Fibroblast of lung (primary cell): ENCODE measurements at regions not wholly inside any gene's neighbourhood (a gene's known extent, or its start where the extent isn't known, plus 50 kb on each side); places are given as distances from the start of the nearest gene placed in this dataset.

ENCODE experiments used
- DNase-seq, 2 donors: peaks; one replicate each; pipeline versions ENCODE4 v3.0.0 to v3.0.0-alpha.2; 2010; ENCODE audit warnings: low read depth in 2 of 2
- H2AFZ ChIP-seq: 2 replicates; pipeline ENCODE4 v1.5.1; 2012; ENCODE audit warnings: low read length, control low read depth, inconsistent platforms
- H3K27ac ChIP-seq: 2 replicates; pipeline ENCODE4 v1.5.1; 2011; ENCODE audit warnings: low read length, control low read depth; ENCODE audit not compliant: insufficient read depth
- H3K27me3 ChIP-seq: 2 replicates; pipeline ENCODE4 v1.5.1; 2011; ENCODE audit warnings: mild to moderate bottlenecking, low read length; ENCODE audit not compliant: control insufficient read depth, insufficient read depth
- H3K36me3 ChIP-seq: 2 replicates; pipeline ENCODE4 v1.5.1; 2011; ENCODE audit warnings: low read length; ENCODE audit not compliant: control insufficient read depth, insufficient read depth
- H3K4me1 ChIP-seq: 2 replicates; pipeline ENCODE4 v1.5.1; 2011; ENCODE audit warnings: low read length; ENCODE audit not compliant: control insufficient read depth, insufficient read depth; ENCODE audit errors: extremely low read depth
- H3K4me2 ChIP-seq: 2 replicates; pipeline ENCODE4 v1.5.1; 2011; ENCODE audit warnings: low read length, control low read depth; ENCODE audit not compliant: insufficient read depth; ENCODE audit errors: extremely low read depth
- H3K4me3 ChIP-seq, 4 experiments: fragments of 200-600 bp in 1 of 4; sonication (generic) in 1 of 4; replicated peaks in 1 of 4; 2 replicates each; pipeline ENCODE4 v1.5.1; 2011 to 2016; ENCODE audit warnings: low read length in 4 of 4, low read depth in 3 of 4, mild to moderate bottlenecking in 3 of 4, control low read depth in 2 of 4, inconsistent platforms in 1 of 4, mixed read lengths in 1 of 4; ENCODE audit not compliant: insufficient read depth in 1 of 4; ENCODE audit errors: control extremely low read depth in 1 of 4
- H3K79me2 ChIP-seq: 2 replicates; pipeline ENCODE4 v1.5.1; 2012; ENCODE audit warnings: mild to moderate bottlenecking, low read length, inconsistent platforms; ENCODE audit not compliant: control insufficient read depth, insufficient read depth
- H3K9ac ChIP-seq: 2 replicates; pipeline ENCODE4 v1.5.1; 2011; ENCODE audit warnings: mild to moderate bottlenecking, low read length, control low read depth; ENCODE audit not compliant: insufficient read depth
- H3K9me3 ChIP-seq: 2 replicates; pipeline ENCODE4 v1.5.1; 2012; ENCODE audit warnings: low read depth, low read length; ENCODE audit not compliant: control insufficient read depth, insufficient read depth
- H4K20me1 ChIP-seq: 2 replicates; pipeline ENCODE4 v1.5.1; 2011; ENCODE audit warnings: low read length; ENCODE audit not compliant: control insufficient read depth, insufficient read depth; ENCODE audit errors: extremely low read depth
- EZH2 ChIP-seq: IDR thresholded peaks from 2 replicates; pipeline ENCODE4 v1.5.1; 2012; ENCODE audit warnings: low read length, control low read depth, mild to moderate bottlenecking; ENCODE audit errors: missing control alignments
- TF ChIP-seq, protein P1 (sequence below), 2 donors: IDR thresholded peaks in 1 of 2; conservative IDR thresholded peaks in 1 of 2; 1 replicate in 1 of 2; 2 replicates in 1 of 2; pipeline ENCODE4 v1.5.1; 2011 to 2012; ENCODE audit warnings: low read length in 2 of 2, control low read depth in 1 of 2, inconsistent platforms in 1 of 2, low read depth in 1 of 2, mild to moderate bottlenecking in 1 of 2

DNA sequence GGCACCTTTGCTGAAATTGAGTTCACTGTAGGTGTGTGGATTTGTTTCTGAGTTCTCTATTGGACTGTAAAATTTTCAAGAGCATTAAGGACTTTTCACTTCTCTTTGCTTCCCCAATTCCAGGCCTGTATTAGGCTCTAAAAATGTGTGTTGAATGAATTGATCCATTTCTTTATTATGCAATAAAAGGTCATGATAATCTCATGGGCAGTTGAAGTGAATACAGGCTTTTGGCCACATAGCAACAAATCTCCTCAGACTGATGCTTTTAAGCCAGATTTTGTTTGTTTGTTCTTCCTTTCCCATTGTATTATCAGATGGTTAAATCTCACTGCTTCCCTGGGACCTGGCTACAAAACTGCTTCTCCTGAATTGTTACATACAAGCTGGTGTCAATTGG is 258.0 kb upstream of the FAR2 start:
- TF ChIP-seq, protein P1, sequence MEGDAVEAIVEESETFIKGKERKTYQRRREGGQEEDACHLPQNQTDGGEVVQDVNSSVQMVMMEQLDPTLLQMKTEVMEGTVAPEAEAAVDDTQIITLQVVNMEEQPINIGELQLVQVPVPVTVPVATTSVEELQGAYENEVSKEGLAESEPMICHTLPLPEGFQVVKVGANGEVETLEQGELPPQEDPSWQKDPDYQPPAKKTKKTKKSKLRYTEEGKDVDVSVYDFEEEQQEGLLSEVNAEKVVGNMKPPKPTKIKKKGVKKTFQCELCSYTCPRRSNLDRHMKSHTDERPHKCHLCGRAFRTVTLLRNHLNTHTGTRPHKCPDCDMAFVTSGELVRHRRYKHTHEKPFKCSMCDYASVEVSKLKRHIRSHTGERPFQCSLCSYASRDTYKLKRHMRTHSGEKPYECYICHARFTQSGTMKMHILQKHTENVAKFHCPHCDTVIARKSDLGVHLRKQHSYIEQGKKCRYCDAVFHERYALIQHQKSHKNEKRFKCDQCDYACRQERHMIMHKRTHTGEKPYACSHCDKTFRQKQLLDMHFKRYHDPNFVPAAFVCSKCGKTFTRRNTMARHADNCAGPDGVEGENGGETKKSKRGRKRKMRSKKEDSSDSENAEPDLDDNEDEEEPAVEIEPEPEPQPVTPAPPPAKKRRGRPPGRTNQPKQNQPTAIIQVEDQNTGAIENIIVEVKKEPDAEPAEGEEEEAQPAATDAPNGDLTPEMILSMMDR (conservative IDR thresholded peaks at IDR 0.05 in 1 of 2, IDR thresholded peaks at IDR 0.05 in 1 of 2; ENCODE audit: low read depth in 1 of 2, low read length in 2 of 2): no peak
- TF ChIP-seq EZH2: no peak
- no peaks in the 10 kb centered on the region for H3K79me2 ChIP-seq
- H3K27ac ChIP-seq: no peak overlapping the region
- H3K4me2 ChIP-seq: no peak overlapping the region
- H3K9ac ChIP-seq: no peak overlapping the region
- H3K4me1 ChIP-seq: peaks cover 2% of the 10 kb centered on the region
- no peaks in the 10 kb centered on the region for H3K27me3 ChIP-seq
- no peak overlapping the region for H3K4me3 ChIP-seq
- H4K20me1 ChIP-seq: no peaks in the 10 kb centered on the region
- H2AFZ ChIP-seq: no peak overlapping the region
- no peak for DNase-seq
- no peaks in the 10 kb centered on the region for H3K36me3 ChIP-seq
- no peaks in the 10 kb centered on the region for H3K9me3 ChIP-seq

GRCh38 chr12:28893365-28893764 is 255.7 kb upstream of the FAR2 start:
- H3K4me2 ChIP-seq: no peak overlapping the region
- H3K79me2 ChIP-seq: no peaks in the 10 kb centered on the region
- peak in 1 of 2 donors; percentile 18 for DNase-seq
- H3K9ac ChIP-seq: no peak overlapping the region
- no peaks in the 10 kb centered on the region for H4K20me1 ChIP-seq
- H3K27ac ChIP-seq: no peak overlapping the region
- H3K4me1 ChIP-seq: peaks cover 2% of the 10 kb centered on the region
- no peaks in the 10 kb centered on the region for H3K27me3 ChIP-seq
- no peaks in the 10 kb centered on the region for H3K9me3 ChIP-seq
- TF ChIP-seq EZH2: no peak
- TF ChIP-seq, protein P1 (conservative IDR thresholded peaks at IDR 0.05 in 1 of 2, IDR thresholded peaks at IDR 0.05 in 1 of 2; ENCODE audit: low read depth in 1 of 2, low read length in 2 of 2): no peak
- no peaks in the 10 kb centered on the region for H3K36me3 ChIP-seq
- no peak overlapping the region for H2AFZ ChIP-seq
- no peak overlapping the region for H3K4me3 ChIP-seq

- Histone ChIP-seq H3K79me2 (no peaks in the 10 kb centered on the region), H3K4me2 (no peak overlapping the region), H3K36me3 (no peaks in the 10 kb centered on the region), H4K20me1 (no peaks in the 10 kb centered on the region), H3K4me3 (no peak overlapping the region), H3K9me3 (no peaks in the 10 kb centered on the region), H3K27me3 (no peaks in the 10 kb centered on the region), H3K4me1 (peaks cover 2% of the 10 kb centered on the region), H3K27ac (no peak overlapping the region), H3K9ac (no peak overlapping the region), H2AFZ (no peak overlapping the region)
- no peak for TF ChIP-seq EZH2
- TF ChIP-seq, protein P1 (conservative IDR thresholded peaks at IDR 0.05 in 1 of 2, IDR thresholded peaks at IDR 0.05 in 1 of 2; ENCODE audit: low read depth in 1 of 2, low read length in 2 of 2): no peak
- no peak for DNase-seq
Observed at GRCh38 chr12:28893856-28894255, 255.2 kb upstream of the FAR2 start.
